ENCODE measurements at regions not wholly inside any gene's neighbourhood (a gene's known extent, or its start where the extent isn't known, plus 50 kb on each side); places are given as distances from the start of the nearest gene placed in this dataset.

DNA sequence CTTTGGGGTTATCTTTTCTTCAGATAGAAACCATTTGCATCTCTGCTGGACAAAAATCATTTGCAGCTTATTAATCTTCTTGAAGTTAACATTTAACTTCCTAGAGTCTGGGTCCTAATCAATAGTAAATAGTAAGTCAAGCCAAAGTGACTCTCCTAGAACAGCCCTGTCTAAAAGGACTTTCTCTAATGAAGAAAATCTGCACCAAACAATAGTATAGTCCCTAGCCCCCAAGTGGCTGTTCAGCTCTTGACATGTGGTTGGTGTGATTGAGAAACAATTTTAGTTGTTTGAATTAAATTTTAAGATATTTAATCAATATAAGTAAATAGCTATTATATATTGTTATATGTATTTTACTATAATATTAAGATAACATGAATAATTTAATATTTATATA, 64.6 kb upstream of the SHB start:
- no peaks in the 10 kb centered on the region for H3K79me2 ChIP-seq (ENCODE audit: control insufficient read depth, insufficient read depth, low read length)
- no peak overlapping the region for H2BK5ac ChIP-seq (ENCODE audit: low read length)
- no peak overlapping the region for H3K4me3 ChIP-seq (ENCODE audit: low read length)
- H3K79me1 ChIP-seq (ENCODE audit: low read length): no peaks in the 10 kb centered on the region
- H3K56ac ChIP-seq (ENCODE audit: low read length): no peak overlapping the region
- H3K36me3 ChIP-seq (ENCODE audit: control insufficient read depth, insufficient read depth, low read length): no peaks in the 10 kb centered on the region
- no peaks in the 10 kb centered on the region for H3K27me3 ChIP-seq (ENCODE audit: insufficient read depth, low read length, poor library complexity)
- no peak overlapping the region for H4K5ac ChIP-seq (ENCODE audit: low read length)
- no peak overlapping the region for H3K4me2 ChIP-seq (ENCODE audit: low read length)
- H2BK15ac ChIP-seq (replicated peaks; ENCODE audit: low read depth): no peak overlapping the region
- no peak overlapping the region for H2AK5ac ChIP-seq (ENCODE audit: low read length)
- H3K18ac ChIP-seq (ENCODE audit: low read length): no peak overlapping the region
- no peak overlapping the region for H3K4ac ChIP-seq (ENCODE audit: low read depth, low read length)
- H2BK120ac ChIP-seq (ENCODE audit: low read depth, low read length): no peak overlapping the region
- H3K4me1 ChIP-seq (ENCODE audit: control insufficient read depth, low read depth, low read length): no peaks in the 10 kb centered on the region
- H3K9ac ChIP-seq (ENCODE audit: low read length): no peak overlapping the region
- H4K8ac ChIP-seq (ENCODE audit: low read depth, low read length): no peak overlapping the region
- no peak overlapping the region for H3K27ac ChIP-seq (ENCODE audit: low read depth, low read length)
- H3K23ac ChIP-seq (ENCODE audit: low read length): no peak overlapping the region
- DNase-seq: no peak

DNA sequence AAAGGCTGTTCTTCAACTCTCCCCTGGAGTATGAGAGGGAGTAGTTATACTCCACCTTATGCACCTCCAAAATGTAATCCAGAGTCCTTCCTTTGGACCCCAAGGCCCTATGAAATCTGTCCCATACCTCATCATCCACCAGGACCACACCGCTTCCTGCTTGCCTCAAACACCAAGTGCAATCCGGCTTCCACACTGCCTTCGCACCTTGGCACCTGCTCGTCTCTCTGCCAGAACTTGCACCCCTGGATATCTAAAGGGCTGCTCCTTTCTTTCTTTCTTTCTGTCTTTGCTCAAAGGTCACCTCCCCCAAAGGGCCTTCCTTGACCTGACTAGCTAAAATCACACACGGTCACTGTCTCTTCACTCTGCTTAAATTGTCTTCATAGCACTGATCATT, 63.9 kb upstream of the SHB start:
- no peak overlapping the region for H3K4me3 ChIP-seq (ENCODE audit: low read length)
- H2AK5ac ChIP-seq (ENCODE audit: low read length): no peak overlapping the region
- H3K27ac ChIP-seq (ENCODE audit: low read depth, low read length): no peak overlapping the region
- DNase-seq: no peak
- no CpG with 5 or more reads among the region's 5 CpGs for whole genome bisulfite sequencing (ENCODE audit: extremely low coverage, insufficient coverage, low lambda C conversion rate)
- no peak overlapping the region for H2BK15ac ChIP-seq (replicated peaks; ENCODE audit: low read depth)
- H4K5ac ChIP-seq (ENCODE audit: low read length): no peak overlapping the region
- H4K8ac ChIP-seq (ENCODE audit: low read depth, low read length): no peak overlapping the region
- H2BK5ac ChIP-seq (ENCODE audit: low read length): no peak overlapping the region
- no peaks in the 10 kb centered on the region for H3K79me1 ChIP-seq (ENCODE audit: low read length)
- H2BK120ac ChIP-seq (ENCODE audit: low read depth, low read length): no peak overlapping the region
- H3K9ac ChIP-seq (ENCODE audit: low read length): no peak overlapping the region
- H3K4me1 ChIP-seq (ENCODE audit: control insufficient read depth, low read depth, low read length): no peaks in the 10 kb centered on the region
- H3K18ac ChIP-seq (ENCODE audit: low read length): no peak overlapping the region
- no peaks in the 10 kb centered on the region for H3K79me2 ChIP-seq (ENCODE audit: control insufficient read depth, insufficient read depth, low read length)
- no peaks in the 10 kb centered on the region for H3K27me3 ChIP-seq (ENCODE audit: insufficient read depth, low read length, poor library complexity)
- H3K4ac ChIP-seq (ENCODE audit: low read depth, low read length): no peak overlapping the region
- no peak overlapping the region for H3K4me2 ChIP-seq (ENCODE audit: low read length)
- no peak overlapping the region for H3K23ac ChIP-seq (ENCODE audit: low read length)
- H3K36me3 ChIP-seq (ENCODE audit: control insufficient read depth, insufficient read depth, low read length): no peaks in the 10 kb centered on the region
- no peak overlapping the region for H3K56ac ChIP-seq (ENCODE audit: low read length)

DNA sequence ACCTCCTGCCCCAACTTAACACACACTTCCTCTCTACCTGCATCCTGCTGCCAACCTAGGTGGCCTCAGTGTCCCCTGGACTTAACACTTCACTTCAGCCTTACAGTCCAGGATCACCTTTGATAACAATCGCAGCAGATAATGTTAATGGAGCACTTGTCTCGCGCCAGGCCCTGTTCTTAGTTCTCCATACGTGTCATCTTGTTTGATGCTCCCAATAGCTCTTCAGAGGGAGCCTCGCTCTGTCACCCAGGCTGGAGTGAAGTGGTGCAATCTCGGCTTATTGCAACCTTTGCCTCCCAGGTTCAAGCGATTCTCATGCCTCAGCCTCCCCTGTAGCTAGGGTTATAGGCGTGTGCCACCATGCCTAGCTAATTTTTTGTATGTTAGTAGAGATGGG, 62.7 kb upstream of the SHB start:
- H2BK5ac ChIP-seq (ENCODE audit: low read length): no peak overlapping the region
- no peak overlapping the region for H3K27ac ChIP-seq (ENCODE audit: low read depth, low read length)
- no peak for DNase-seq
- no peak overlapping the region for H3K23ac ChIP-seq (ENCODE audit: low read length)
- H2BK15ac ChIP-seq (replicated peaks; ENCODE audit: low read depth): no peak overlapping the region
- H3K9ac ChIP-seq (ENCODE audit: low read length): no peak overlapping the region
- H2AK5ac ChIP-seq (ENCODE audit: low read length): no peak overlapping the region
- H3K4me1 ChIP-seq (ENCODE audit: control insufficient read depth, low read depth, low read length): no peaks in the 10 kb centered on the region
- no peak overlapping the region for H3K18ac ChIP-seq (ENCODE audit: low read length)
- no peak overlapping the region for H3K4me2 ChIP-seq (ENCODE audit: low read length)
- no CpG with 5 or more reads among the region's 8 CpGs for WGBS (ENCODE audit: extremely low coverage, insufficient coverage, low lambda C conversion rate)
- H3K79me1 ChIP-seq (ENCODE audit: low read length): no peaks in the 10 kb centered on the region
- H4K5ac ChIP-seq (ENCODE audit: low read length): no peak overlapping the region
- H3K4me3 ChIP-seq (ENCODE audit: low read length): no peak overlapping the region
- no peaks in the 10 kb centered on the region for H3K27me3 ChIP-seq (ENCODE audit: insufficient read depth, low read length, poor library complexity)
- H3K56ac ChIP-seq (ENCODE audit: low read length): no peak overlapping the region
- H4K8ac ChIP-seq (ENCODE audit: low read depth, low read length): no peak overlapping the region
- H3K36me3 ChIP-seq (ENCODE audit: control insufficient read depth, insufficient read depth, low read length): no peaks in the 10 kb centered on the region
- no peak overlapping the region for H2BK120ac ChIP-seq (ENCODE audit: low read depth, low read length)
- H3K4ac ChIP-seq (ENCODE audit: low read depth, low read length): no peak overlapping the region
- no peaks in the 10 kb centered on the region for H3K79me2 ChIP-seq (ENCODE audit: control insufficient read depth, insufficient read depth, low read length)

DNA sequence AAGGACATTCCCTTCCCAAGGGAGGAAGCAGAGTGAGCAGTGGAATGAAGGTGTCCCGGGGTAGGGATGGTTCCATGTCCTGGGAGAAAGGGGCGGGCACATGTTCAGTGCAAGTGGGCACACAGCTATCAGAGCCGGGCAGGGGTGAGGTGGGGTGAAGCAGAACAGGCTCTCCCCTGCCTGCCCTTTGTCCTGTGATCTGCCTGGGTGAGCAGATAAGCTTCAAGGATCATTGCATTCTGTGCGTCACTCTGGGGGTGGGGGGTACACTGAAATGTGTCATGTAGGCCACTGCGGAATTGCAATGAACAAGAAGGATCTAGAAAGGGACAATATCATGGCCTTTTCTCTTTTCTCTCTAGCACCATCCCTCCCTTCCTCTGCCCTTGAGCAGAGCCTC, 61.7 kb upstream of the SHB start:
- Histone ChIP-seq H2BK15ac (replicated peaks; ENCODE audit: low read depth) (no peak overlapping the region), H3K4me2 (ENCODE audit: low read length) (no peak overlapping the region), H3K79me2 (ENCODE audit: control insufficient read depth, insufficient read depth, low read length) (no peaks in the 10 kb centered on the region), H3K27ac (ENCODE audit: low read depth, low read length) (no peak overlapping the region), H2AK5ac (ENCODE audit: low read length) (no peak overlapping the region), H3K4me3 (ENCODE audit: low read length) (no peak overlapping the region), H3K79me1 (ENCODE audit: low read length) (no peaks in the 10 kb centered on the region), H3K23ac (ENCODE audit: low read length) (no peak overlapping the region), H3K4me1 (ENCODE audit: control insufficient read depth, low read depth, low read length) (no peaks in the 10 kb centered on the region), H3K56ac (ENCODE audit: low read length) (no peak overlapping the region), H3K9ac (ENCODE audit: low read length) (no peak overlapping the region), H4K8ac (ENCODE audit: low read depth, low read length) (no peak overlapping the region), H4K5ac (ENCODE audit: low read length) (no peak overlapping the region), H3K36me3 (ENCODE audit: control insufficient read depth, insufficient read depth, low read length) (no peaks in the 10 kb centered on the region), H3K18ac (ENCODE audit: low read length) (no peak overlapping the region), H2BK5ac (ENCODE audit: low read length) (no peak overlapping the region), H2BK120ac (ENCODE audit: low read depth, low read length) (no peak overlapping the region), H3K4ac (ENCODE audit: low read depth, low read length) (no peak overlapping the region), H3K27me3 (ENCODE audit: insufficient read depth, low read length, poor library complexity) (no peaks in the 10 kb centered on the region)
- no CpG with 5 or more reads among the region's 5 CpGs for WGBS (ENCODE audit: extremely low coverage, insufficient coverage, low lambda C conversion rate)
- DNase-seq: no peak

DNA sequence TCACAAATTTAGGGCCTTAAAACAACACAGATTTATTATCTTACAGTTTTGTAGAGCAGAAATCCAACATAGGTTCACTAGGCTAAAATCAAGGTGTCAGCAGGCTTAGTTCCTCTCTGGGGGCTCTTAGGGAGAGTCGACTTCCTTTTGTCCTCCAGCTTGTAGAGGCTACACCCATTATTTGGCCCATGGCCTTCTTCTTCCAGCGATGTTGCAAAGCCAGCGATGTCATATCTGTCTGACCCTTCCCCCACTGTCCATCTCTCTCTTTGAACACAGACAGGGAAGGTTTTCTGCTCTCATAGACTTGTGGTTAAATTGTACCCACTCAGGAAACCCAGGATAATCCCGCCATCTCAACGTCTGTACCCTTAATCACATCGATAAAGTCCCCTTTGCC, 60.3 kb upstream of the SHB start:
- H2AK5ac ChIP-seq (ENCODE audit: low read length): no peak overlapping the region
- no peak overlapping the region for H4K8ac ChIP-seq (ENCODE audit: low read depth, low read length)
- no CpG with 5 or more reads among the region's 6 CpGs for WGBS (ENCODE audit: extremely low coverage, insufficient coverage, low lambda C conversion rate)
- H3K56ac ChIP-seq (ENCODE audit: low read length): no peak overlapping the region
- H4K5ac ChIP-seq (ENCODE audit: low read length): no peak overlapping the region
- no peak overlapping the region for H3K4ac ChIP-seq (ENCODE audit: low read depth, low read length)
- H3K23ac ChIP-seq (ENCODE audit: low read length): no peak overlapping the region
- H3K27me3 ChIP-seq (ENCODE audit: insufficient read depth, low read length, poor library complexity): no peaks in the 10 kb centered on the region
- no peak overlapping the region for H3K18ac ChIP-seq (ENCODE audit: low read length)
- H2BK120ac ChIP-seq (ENCODE audit: low read depth, low read length): no peak overlapping the region
- no peak overlapping the region for H3K9ac ChIP-seq (ENCODE audit: low read length)
- no peak overlapping the region for H3K4me2 ChIP-seq (ENCODE audit: low read length)
- DNase-seq: no peak
- no peaks in the 10 kb centered on the region for H3K4me1 ChIP-seq (ENCODE audit: control insufficient read depth, low read depth, low read length)
- H2BK5ac ChIP-seq (ENCODE audit: low read length): no peak overlapping the region
- no peaks in the 10 kb centered on the region for H3K79me2 ChIP-seq (ENCODE audit: control insufficient read depth, insufficient read depth, low read length)
- no peaks in the 10 kb centered on the region for H3K36me3 ChIP-seq (ENCODE audit: control insufficient read depth, insufficient read depth, low read length)
- H3K4me3 ChIP-seq (ENCODE audit: low read length): no peak overlapping the region
- no peaks in the 10 kb centered on the region for H3K79me1 ChIP-seq (ENCODE audit: low read length)
- no peak overlapping the region for H2BK15ac ChIP-seq (replicated peaks; ENCODE audit: low read depth)
- no peak overlapping the region for H3K27ac ChIP-seq (ENCODE audit: low read depth, low read length)

DNA sequence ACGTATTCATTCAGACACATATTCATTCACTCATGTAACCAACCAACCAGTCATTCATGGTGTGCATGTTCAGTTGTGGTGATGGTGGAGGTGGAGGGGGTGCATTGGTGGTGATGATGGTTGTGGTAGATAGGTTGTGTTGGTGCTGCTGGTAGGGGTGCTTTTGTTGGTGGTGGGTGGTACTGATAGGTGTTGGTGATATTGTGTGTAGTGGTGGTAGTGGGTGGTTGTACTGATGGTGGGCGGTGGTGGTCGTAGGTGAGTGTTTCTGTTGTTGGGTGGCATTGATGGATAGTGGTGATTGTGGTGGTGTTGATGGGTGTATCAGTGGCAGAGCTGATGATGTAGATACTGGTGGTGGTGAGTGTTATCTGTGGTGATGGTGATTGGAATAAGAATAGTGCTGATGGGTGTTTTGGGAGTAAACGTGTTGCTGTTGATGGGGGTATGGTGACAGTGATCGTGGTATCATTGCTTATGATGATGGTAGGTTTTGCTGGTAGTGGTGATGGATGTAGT, 59.8 kb upstream of the SHB start:
- no peak overlapping the region for H3K4me3 ChIP-seq (ENCODE audit: low read length)
- H4K5ac ChIP-seq (ENCODE audit: low read length): no peak overlapping the region
- no peak overlapping the region for H2BK5ac ChIP-seq (ENCODE audit: low read length)
- WGBS (ENCODE audit: extremely low coverage, insufficient coverage, low lambda C conversion rate): no CpG with 5 or more reads among the region's 5 CpGs
- no peaks in the 10 kb centered on the region for H3K4me1 ChIP-seq (ENCODE audit: control insufficient read depth, low read depth, low read length)
- no peaks in the 10 kb centered on the region for H3K27me3 ChIP-seq (ENCODE audit: insufficient read depth, low read length, poor library complexity)
- no peak overlapping the region for H3K56ac ChIP-seq (ENCODE audit: low read length)
- no peak overlapping the region for H2BK15ac ChIP-seq (replicated peaks; ENCODE audit: low read depth)
- no peaks in the 10 kb centered on the region for H3K79me1 ChIP-seq (ENCODE audit: low read length)
- no peaks in the 10 kb centered on the region for H3K79me2 ChIP-seq (ENCODE audit: control insufficient read depth, insufficient read depth, low read length)
- H3K23ac ChIP-seq (ENCODE audit: low read length): no peak overlapping the region
- no peak overlapping the region for H3K27ac ChIP-seq (ENCODE audit: low read depth, low read length)
- H2AK5ac ChIP-seq (ENCODE audit: low read length): no peak overlapping the region
- H2BK120ac ChIP-seq (ENCODE audit: low read depth, low read length): no peak overlapping the region
- no peak for DNase-seq
- H3K36me3 ChIP-seq (ENCODE audit: control insufficient read depth, insufficient read depth, low read length): no peaks in the 10 kb centered on the region
- no peak overlapping the region for H4K8ac ChIP-seq (ENCODE audit: low read depth, low read length)
- no peak overlapping the region for H3K9ac ChIP-seq (ENCODE audit: low read length)
- no peak overlapping the region for H3K4ac ChIP-seq (ENCODE audit: low read depth, low read length)
- H3K18ac ChIP-seq (ENCODE audit: low read length): no peak overlapping the region
- no peak overlapping the region for H3K4me2 ChIP-seq (ENCODE audit: low read length)

All from mesendoderm (in vitro differentiated cells).